ENCODE measurements at regions not wholly inside any gene's neighbourhood (a gene's known extent, or its start where the extent isn't known, plus 50 kb on each side); places are given as distances from the start of the nearest gene placed in this dataset.
"Not testable (repeated sequence)": the region's sequence is repeated elsewhere in the genome, so short reads cannot be mapped to it uniquely, and the experiment has no call there.

DNA sequence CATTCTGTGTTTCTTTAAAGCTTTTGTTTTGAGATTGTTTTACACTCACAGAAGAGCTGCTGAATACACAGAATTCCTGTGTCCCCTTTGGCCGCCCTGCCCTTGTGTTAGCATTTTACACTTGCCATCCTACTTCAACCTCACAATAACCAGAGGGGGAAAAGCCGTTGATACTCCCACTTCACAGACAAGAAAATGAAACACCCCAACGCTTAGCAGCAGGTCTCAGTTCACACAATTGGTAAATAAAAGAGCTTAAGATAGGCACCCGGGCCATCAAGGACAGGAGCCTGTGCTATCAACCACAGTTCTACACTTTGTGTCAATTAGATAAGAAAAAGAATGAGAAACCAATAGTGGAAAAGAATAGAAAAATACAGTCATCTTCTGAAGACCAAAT, 178.0 kb downstream of the SYK start:
- DNase-seq (ENCODE audit: low read depth in 2 of 2), result no peak

DNA sequence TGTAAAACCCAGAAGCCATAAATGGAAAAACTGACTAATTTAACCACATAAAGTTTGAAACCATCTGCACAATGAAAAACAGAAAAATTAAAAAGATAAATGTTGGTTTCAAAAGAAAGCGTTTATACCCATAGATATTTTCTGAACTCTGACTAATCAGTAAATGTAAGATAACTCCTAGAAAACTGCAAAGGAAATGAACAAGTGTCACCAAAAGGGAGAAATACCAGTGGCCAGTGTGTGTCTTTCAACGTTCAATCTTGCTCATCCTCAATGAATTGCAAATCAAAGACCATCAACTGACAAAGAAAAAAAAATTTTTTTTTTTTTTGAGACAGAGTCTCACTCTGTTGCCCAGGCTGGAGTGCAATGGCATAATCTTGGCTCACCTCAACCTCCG, 180.1 kb downstream of the SYK start:
- DNase-seq (ENCODE audit: low read depth in 2 of 2), result no peak

DNA sequence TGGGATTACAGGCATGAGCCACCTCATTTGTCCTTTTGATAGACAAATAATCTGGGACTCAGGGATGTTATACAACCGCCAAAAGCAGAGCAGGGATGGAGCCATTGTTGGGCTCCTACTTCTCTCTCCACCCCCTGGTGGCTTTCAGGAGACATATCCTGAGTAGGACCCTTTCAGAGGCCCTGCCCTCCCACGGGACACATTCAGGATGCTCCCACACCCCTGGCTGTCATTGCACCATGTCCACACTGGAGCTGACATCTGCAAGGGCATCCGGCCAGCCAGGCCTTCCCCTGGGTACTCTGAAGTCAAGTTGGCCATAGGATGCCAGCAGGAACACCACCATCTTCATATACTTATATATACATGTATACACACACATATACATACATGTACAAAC, 181.8 kb downstream of the SYK start:
- DNase-seq (ENCODE audit: low read depth in 2 of 2), result no peak

DNA sequence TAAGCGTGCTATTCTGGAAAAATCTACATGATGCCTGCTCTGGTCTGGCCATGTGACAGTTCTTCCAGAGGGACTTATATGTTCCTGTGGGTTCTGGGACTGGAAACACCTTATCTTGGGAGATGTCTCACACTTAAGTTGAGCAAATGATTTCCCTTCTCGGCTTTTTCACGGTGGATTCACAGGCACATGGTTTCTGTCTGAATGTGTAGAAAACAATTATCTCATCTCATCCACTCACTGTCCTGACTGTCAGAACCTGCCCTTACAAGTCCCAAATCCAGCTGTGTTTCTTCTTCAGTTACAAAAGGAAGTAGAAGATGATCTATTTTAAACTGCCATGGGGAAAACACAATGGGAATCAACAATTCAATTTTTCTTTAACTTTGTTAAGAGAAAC, 184.0 kb downstream of the SYK start:
- DNase-seq (ENCODE audit: low read depth in 2 of 2), result no peak

DNA sequence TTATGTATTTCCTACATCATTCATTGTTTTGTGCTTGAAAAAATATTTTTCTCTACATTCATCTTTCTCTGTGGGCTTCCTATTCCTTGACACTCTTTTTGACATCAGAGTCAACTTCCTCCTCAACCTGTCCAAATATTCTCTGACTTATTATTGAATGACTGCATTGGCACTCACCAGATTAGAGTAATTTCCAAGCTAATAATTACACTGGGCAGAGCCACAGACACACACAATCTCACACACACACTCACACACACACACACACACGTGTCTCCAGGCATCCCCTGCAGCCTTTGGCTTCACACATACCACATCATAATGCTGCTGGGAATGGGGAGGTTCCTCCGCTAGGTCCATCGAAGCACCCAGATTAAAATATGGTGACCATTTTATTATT, 184.5 kb downstream of the SYK start:
- no peak for DNase-seq (ENCODE audit: low read depth in 2 of 2)

DNA sequence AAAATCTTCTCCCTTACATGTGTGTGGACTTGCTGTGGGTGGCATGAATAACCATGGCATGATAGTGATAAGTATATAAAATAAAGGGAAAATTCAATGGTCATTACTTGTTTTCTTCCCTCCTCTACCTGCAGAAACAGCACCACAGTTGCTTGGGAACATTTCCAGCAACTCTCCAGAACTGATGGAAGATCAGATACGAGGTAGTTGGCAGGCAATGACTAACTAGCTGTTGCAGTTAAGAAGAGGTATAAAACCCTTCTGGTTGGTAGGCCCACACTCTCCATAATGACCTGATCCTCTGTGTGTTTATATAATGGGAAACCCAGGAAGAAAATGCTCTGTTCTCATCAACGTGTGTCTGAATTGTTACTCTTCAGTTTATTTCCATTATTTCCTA, 185.9 kb downstream of the SYK start:
- no peak for DNase-seq (ENCODE audit: low read depth in 2 of 2)

DNA sequence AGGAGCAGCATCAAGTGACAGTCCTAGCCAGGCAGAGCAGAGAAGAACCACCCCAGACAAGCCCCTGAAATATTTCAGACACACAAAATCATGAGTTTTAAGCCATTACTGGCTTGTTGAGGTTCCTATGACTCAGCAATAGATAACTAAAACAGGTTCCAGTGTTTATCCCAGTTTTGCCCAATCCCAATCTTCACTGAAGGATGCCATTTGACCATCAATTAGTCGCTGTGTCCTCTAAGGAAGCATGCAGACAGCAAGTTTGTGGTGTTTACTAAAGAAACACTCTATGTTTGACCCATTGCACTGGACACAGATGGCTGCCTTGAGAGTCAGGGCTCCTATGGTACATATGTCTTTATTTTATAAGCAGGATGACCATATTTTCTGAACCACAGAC, 186.7 kb downstream of the SYK start:
- DNase-seq (ENCODE audit: low read depth in 2 of 2), result no peak

DNA sequence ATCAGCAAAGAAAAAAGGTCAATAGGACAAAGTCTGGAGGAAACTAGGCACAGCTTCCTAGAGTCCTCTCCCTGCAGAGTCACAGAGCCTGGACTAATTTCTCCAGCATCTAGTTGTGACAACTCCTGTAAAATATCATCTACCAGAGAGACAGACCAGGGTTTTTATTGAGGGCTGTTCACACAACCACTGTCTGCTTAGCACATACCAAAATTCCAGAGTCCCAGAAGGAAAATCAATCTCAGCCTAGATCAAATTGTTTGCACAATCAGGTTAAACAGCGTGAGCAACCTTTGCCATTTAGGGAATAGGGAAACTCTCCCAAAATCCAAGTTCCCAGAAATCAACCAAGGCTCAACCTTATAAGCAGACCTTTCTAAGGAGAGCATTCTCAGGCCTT, 190.3 kb downstream of the SYK start:
- DNase-seq (ENCODE audit: low read depth in 2 of 2), result no peak

DNA sequence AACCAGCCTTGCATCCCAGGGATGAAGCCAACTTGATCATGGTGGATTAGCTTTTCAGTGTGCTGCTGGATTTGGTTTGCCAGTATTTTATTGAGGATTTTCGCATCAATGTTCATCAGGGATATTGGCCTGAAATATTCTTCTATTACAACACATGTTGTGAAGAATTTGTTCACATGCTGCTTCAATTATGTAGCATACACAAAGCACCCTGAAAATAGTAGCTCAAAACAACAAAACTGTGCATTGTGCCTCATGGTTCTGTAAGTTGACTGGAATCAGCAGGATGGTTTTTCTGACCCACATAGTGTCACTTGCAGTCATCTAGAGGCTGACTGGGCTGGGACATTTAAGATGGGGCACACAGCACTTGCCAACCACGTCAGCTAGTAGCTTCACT, 193.9 kb downstream of the SYK start:
- DNase-seq (ENCODE audit: low read depth in 2 of 2), result no peak

DNA sequence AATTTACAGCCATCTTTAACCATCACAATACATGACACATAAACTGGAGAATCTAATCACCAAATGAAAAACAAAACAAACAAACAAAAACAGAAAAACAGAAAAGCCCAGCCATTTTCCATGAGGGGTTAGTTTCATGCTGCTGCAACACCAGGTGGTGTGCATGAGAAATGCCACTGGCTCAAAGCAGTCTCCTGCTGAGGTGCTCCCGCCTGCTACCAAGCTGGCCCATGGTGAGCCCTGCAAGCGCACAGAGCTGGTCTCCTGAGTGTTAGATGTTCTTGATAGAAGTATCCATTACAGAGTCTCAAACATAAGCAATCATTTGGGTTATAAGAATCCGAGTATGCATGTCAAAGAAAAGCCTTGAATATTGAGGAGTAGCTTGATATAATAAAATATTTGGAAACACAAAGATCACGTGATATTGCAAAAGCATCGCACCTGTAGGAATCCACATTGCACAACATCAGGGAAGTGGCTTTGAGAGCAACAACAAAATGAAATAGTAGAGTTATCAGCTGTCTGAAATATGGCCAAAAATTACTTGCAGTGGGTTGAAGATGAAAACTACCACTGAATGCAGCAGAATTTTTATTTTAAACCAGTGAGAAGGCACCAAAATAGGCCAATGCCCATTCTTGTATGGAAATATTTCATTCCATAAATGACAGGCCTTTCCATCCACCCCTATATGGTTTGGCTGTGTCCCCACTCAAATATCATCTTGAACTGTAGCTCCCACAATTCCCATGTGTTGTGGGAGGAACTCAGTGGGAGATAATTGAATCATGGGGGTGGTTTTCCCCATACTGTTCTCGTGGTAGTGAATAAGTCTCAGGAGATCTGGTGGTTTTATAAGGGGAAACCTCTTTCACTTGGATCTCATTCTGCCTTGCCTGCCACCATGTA, 194.8 kb downstream of the SYK start:
- no peak for DNase-seq (ENCODE audit: low read depth in 2 of 2)

DNA sequence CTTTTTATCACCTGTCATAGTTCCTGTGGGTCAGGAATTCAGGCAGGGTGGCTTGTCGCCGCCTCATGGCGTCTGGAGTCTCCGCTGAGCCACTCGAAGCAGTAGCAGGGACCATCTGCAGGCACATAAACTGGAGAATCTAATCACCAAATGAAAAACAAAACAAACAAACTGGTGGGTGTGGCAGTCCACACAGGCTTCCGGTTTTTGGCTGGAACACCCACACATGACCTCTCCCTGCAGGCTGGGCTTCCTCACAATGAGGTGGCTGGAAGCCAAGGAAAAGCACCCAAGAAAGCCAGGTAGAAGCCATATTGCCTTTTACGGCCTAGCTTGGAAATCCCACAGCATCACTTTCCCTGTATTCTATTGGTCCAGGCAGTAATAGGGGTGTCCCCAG, 197.0 kb downstream of the SYK start:
- no peak for DNase-seq (ENCODE audit: low read depth in 2 of 2)

DNA sequence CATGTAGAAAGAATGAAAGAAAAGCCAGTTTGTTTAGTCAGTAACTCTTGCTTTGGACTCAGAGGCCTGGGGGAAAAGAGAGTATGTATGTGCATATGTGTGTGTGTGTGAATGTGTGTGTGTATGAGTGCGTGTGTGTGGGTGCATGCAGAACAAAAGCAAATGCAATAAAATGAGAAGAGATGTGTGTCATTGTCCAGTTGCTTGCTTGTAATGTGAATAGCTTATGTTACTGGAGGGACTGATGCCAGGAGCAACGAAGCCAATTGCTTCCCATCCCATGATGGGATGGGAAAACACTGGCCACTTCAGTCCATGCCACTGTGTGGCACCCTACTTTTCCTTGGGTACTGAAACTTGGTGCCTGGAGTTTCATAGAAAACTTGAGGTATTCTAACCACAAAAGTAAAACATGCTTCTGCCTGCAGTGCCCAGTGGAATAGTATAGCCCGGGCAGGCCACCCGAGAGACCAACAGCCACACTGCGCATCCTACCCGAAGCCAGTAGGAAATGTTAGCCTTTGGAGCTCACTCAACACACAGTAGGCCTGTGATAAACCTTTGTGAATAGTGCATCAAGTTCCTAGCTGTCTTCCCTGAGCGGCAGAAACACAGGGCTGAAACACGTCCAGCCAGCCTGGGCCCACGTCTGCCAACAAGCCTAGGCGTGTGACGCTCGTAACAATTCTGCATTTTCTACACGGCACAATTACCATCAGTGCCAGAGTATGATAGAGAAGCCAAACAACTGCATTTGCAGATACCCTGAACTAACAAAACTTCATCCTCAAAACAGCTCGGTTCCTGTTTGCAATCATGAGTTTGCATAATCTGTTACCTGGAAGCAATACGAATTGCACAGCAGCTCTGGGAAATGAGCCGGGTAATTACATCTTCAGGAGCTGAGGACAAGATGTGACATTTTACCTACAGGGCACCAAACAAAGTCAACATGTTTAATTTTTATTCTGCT, 198.1 kb downstream of the SYK start:
- DNase-seq (ENCODE audit: low read depth in 2 of 2), result no peak

DNA sequence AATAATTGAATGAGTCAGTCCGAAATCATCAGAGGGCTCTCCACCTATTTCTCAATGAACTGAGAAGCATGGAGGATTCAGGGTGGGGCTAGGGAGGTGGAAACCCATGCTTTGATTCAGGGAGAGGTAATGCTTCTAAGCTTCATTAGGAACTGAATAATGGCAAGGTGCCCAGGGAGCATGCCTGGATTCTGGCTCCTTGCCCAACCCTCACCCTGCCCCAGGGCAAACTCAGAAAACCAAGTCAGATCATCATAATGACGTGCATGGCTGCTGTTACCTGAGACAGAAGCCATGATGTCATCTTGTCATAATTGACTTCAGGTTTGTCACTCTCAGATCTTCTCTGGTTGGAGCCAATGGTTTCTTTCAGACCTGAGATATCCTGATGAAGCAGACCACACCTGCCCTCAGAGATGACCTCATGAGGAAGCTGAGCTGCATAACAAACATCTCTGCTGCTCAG, 199.6 kb downstream of the SYK start:
- DNase-seq (ENCODE audit: low read depth in 2 of 2), result peak in 1 of 2 donors; percentile 3

DNA sequence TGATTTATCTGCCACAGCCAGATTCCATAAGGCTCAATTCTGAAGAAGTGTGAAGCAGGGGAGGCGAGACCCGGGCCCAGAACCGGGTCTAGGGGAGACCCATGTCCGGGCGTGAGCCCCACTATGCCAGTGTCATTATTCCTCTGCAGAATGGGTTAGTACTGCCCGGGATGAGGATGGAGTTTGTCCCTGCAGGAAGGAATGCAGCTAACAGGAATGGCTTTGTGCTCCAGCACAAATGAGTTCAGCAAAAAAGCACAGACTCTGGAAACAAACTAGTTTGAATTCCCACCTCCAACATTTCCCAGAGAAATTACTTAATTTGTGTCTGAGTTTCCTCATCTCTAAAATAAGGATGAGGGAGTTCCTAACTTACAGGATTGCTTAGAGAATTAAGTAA, 202.9 kb downstream of the SYK start:
- no peak for DNase-seq (ENCODE audit: low read depth in 2 of 2)

DNA sequence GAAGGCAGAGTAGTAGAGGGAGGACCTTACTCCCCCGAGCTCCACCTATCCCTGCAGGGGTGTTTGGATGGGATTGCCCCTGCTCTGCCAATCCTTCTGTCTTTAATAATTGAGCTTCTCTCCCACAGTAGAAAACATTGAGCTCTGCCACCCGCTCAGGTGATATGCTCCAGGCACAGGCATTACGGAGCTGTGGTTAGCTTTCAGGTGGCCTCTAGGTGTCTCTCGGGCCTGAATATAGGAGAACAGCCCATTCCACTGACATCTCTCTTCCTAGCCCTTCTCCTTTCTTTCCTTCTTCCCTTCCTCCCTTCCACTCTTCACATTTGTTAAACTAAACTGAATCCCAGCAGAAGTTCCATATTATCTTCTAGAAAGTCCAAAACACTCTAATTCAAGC, 203.4 kb downstream of the SYK start:
- no peak for DNase-seq (ENCODE audit: low read depth in 2 of 2)

DNA sequence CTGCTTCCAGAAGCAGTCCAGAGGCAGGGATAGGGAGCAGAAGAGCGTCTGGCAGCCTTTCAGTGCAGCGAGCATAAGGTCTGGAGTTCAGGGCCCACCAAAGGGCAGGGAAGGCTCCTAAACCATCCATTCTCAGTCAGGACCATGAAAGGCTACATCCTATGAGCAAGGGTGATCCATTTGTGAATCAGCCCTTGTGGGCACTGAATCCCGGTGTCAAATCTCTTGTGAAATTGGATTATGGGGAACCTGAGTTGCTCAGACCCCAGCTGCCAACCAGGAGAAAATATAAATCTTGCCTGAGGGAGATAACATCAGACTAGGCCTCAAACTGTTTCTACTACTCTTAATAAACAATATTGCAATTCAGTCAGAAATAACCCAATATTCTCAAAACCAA, 204.4 kb downstream of the SYK start:
- no peak for DNase-seq (ENCODE audit: low read depth in 2 of 2)

DNA sequence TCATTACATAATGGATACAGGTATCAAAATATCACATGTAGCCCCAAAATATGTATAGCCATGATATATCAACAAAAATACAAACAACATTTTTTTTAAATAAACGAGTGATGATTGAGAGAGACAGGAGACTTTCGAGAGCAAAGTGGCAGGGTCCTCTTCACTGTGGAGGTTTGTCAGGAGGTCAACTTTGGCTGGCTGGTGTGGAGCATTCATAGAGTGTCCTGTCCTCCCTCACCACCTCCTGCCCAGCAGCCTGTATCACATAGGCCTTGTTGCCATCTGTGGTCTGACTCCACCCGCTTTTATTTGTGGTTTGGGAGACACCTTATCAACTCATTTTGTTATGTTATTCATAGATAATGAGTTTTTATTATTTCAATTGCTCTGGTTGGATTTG, 206.9 kb downstream of the SYK start:
- DNase-seq (ENCODE audit: low read depth in 2 of 2), result no peak

DNA sequence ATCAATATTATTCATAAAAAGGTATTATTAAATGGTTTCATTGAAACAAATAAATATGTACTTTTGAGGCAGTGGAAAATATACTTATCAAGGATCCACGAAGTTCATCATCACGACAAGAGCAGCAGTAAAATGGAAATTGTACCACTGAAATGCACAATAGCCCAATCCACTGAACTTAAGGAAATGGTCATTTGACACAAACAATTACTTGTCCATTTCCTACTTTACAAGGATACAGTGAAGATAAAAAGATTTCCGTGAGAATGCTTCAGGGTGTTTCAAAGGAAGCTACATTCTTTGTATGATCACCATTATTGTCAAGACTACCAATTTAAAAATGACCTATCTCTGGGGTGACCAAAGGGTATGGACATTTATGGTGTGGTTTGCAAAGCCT, 210.3 kb downstream of the SYK start:
- DNase-seq (ENCODE audit: low read depth in 2 of 2), result no peak

DNA sequence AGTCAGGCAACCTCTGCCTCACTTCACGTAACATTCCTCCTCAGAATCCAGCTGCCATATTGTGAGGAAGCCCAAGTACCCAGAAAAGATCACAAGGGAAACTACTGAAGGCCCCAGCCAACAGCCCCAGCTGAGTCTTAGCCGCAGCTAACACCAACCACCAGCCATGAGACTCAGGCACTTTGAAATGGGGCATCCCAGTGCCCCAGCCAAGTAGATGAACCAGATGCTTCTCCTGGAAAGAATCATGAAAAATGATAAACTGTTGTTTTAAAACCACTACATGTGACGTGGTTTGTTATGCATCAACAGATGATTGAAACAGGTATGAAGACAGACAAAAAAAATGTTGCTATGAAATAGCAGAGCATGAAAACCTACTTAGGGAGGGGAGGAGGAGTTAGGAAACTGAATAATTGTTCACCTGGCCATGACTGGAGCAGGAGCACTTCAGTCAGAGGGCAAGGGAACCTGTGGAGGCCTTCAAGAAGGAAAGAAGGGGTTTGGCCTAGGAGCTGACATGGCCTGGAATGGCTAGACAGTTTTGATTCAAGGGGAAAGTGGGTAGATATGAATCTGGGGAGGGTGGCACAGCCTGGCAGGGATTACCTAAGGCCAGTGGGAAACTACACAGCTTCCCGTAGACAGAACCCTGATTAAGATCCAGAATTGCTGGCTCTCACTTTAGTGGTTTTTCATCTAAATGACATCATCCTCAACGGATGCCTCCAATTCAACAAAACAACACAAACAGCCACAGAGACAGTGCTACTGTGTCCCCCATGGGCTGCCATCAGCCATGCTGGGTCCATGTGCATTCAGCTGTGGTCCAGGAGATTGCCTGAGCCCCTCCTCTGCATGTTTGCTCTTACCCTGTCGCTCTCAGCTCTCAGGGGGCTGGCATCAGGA, 211.6 kb downstream of the SYK start:
- no peak for DNase-seq (ENCODE audit: low read depth in 2 of 2)

DNA sequence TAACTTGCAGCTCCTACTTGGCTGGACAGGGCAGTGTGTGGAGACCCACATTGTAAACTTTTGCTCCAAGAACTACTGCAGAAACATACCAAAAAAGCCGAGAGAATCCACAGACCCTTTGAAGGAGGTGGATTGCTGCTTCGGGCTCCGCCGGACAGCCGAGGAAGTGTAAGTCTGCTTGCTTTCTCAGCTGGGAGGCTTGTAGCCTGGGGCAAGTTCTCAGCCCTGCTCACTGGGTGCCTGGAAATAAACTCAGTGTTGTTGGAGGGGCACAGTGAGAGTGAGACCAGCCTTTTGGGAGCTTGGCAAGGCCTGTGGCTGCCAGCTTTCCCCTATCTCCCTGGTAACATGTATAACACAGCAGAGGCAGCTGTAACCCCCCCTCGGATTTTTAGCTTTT, 215.6 kb downstream of the SYK start:
- no peak for DNase-seq (ENCODE audit: low read depth in 2 of 2)

DNA sequence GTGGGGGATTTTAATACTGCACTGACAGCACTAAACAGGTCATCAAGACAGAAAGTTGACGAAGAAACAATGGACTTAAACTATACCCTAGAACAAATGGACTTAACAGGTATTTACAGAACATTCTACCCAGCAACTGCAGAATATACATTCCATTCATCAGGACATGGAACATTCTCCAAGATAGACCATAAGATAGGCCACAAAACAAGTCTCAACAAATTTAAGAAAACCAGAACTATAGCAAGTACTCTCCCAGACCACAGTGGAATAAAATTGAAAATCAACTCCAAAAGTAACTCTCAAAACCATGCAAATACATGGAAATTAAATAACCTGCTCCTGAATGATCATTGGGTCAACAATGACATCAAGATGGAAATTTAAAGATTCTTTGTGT, 218.3 kb downstream of the SYK start:
- not testable (repeated sequence) for DNase-seq (ENCODE audit: low read depth in 2 of 2)

DNA sequence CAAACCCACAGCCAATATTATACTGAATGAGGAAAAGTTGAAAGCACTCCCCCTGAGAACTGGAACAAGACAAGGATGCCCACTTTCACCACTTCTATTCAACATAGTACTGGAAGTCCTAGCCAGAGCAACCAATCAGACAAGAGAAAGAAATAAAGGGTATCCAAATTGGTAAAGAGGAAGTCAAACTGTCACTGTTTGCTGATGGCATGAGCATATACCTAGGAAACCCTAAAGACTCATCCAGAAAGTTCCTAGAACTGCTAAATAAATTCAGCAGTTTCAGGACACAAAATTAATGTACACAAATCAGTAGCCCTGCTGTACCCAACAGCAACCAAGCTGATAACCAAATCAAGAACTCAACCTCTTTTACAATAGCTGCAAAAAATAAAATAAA, 220.0 kb downstream of the SYK start:
- DNase-seq (ENCODE audit: low read depth in 2 of 2), result not testable (repeated sequence)
